Cardiac fibroblast (primary cell): ENCODE measurements at regions not wholly inside any gene's neighbourhood (a gene's known extent, or its start where the extent isn't known, plus 50 kb on each side); places are given as distances from the start of the nearest gene placed in this dataset.

Source experiments
- DNase-seq, 2 donors: peaks; one replicate each; pipeline versions ENCODE4 v3.0.0 to v3.0.0-alpha.2; 2010; ENCODE audit warnings: low read depth in 2 of 2
- H3K4me3 ChIP-seq, 2 donors: replicated peaks in 1 of 2; 1 replicate in 1 of 2; 2 replicates in 1 of 2; pipeline ENCODE4 v1.5.1; 2011; ENCODE audit warnings: low read depth in 2 of 2, low read length in 2 of 2, mild to moderate bottlenecking in 2 of 2, moderate library complexity in 1 of 2
- TF ChIP-seq, protein P1 (sequence below): IDR thresholded peaks from one replicate; pipeline ENCODE4 v1.5.1; 2011; ENCODE audit warnings: low read depth, mild to moderate bottlenecking, low read length, inconsistent platforms

GRCh38 chr5:2602451-2603271 lies 148.8 kb downstream of the IRX2 start:
- TF ChIP-seq, protein P1, sequence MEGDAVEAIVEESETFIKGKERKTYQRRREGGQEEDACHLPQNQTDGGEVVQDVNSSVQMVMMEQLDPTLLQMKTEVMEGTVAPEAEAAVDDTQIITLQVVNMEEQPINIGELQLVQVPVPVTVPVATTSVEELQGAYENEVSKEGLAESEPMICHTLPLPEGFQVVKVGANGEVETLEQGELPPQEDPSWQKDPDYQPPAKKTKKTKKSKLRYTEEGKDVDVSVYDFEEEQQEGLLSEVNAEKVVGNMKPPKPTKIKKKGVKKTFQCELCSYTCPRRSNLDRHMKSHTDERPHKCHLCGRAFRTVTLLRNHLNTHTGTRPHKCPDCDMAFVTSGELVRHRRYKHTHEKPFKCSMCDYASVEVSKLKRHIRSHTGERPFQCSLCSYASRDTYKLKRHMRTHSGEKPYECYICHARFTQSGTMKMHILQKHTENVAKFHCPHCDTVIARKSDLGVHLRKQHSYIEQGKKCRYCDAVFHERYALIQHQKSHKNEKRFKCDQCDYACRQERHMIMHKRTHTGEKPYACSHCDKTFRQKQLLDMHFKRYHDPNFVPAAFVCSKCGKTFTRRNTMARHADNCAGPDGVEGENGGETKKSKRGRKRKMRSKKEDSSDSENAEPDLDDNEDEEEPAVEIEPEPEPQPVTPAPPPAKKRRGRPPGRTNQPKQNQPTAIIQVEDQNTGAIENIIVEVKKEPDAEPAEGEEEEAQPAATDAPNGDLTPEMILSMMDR = no peak
- no peak overlapping the region for H3K4me3 ChIP-seq

DNA sequence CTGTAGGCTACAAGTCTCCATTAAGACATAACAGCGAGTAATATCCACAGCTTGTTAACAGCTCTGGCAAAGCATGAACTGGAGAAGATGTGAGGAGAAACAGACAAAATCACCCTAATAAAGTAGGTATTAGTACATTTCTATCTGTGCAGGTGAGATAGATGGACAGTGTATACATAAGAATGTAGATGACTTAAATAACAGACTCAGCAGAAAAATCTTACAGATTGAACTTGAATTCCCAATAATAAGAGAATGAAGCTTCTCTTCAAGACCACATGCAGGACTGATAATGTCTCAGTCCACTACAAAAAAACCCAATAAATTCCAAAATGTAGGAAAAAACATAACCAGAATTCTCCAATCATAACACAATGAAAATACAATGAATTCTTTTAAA lies 153.0 kb downstream of the IRX2 start:
- TF ChIP-seq, protein P1 = no peak
- no peak for DNase-seq

More at GRCh38 chr5:2602451-2603271, 148.8 kb downstream of the IRX2 start:
- DNase-seq = peak in 1 of 2 donors; percentile 2

GRCh38 chr5:2594701-2595100 lies 156.8 kb downstream of the IRX2 start:
- DNase-seq = no peak
- TF ChIP-seq, protein P1 = no peak
- no peak overlapping the region for H3K4me3 ChIP-seq

More for the DNA sequence above, 153.0 kb downstream of the IRX2 start:
- H3K4me3 ChIP-seq = no peak overlapping the region

GRCh38 chr5:2592766-2593165 lies 158.7 kb downstream of the IRX2 start:
- no peak overlapping the region for H3K4me3 ChIP-seq
- TF ChIP-seq, protein P1 = no peak
- no peak for DNase-seq

DNA sequence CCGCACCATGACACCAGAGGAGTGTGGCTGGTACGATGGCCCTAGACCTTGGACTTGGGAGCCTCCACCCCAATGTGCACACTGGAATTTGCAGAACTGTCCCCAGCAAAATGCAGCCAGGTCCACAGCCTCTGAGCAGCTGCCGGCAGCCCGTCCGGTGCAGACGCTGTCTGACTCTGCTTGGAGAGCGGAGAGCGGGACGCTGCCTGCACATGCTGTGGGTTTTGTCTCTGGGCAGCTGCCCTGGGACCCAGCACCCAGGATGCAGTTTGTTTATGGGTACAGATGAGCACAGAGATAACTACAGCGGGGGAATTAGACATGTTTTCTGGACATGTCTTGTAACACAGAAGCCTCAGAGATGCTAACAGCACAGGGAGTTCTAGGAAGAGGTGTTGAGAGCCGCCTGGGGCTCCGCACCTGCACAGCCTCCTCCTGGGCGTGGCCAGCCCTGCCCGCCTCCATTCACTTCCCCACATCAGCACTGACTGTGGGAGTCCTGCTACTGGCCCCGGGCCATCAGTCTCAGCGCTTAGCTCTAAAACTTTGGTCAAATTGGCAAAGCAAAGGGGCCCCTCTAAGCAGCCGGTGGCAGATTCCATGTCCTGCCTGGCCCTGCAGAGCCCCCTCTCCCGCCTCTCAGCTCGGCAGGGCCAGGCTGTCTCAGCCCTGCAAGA lies 159.6 kb downstream of the IRX2 start:
- no peak for DNase-seq
- TF ChIP-seq, protein P1 = no peak
- H3K4me3 ChIP-seq = no peak overlapping the region

DNA sequence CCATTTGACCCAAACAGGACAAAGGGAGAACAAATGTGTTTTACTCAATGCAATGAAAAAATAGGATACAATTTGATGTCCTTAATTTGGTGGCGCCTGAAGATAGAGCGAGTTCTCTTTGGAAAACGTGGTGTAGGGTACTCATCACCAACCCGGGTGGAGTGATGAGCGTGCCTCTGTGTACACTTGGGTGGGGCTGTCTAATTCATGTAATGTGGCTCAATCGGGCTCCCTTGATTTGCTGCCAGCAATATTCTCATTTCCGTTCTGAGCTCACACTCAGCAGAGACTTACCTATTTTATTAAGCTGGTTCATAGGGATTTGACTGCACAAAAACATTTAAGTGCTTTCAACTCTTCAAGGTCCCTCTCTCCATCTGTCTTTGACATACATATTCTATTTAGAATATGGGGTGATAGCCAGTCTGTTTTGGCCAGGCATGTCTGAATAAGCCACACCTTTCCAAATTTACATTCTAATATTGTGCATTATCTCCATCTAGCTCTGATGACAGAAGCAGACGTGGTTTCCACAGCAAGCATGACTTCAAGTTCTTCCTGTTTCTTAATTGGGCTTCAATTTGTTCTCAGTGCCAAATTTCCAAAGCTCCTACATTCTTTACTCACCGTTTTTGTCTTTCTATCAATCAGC lies 162.5 kb downstream of the IRX2 start:
- DNase-seq = no peak
- TF ChIP-seq, protein P1 = no peak
- no peak overlapping the region for H3K4me3 ChIP-seq
